ENCODE measurements at regions not wholly inside any gene's neighbourhood (a gene's known extent, or its start where the extent isn't known, plus 50 kb on each side); places are given as distances from the start of the nearest gene placed in this dataset.

- Histone ChIP-seq H3K4me1 (ENCODE audit: control insufficient read depth, extremely low read depth, insufficient read depth, low read length) (no peaks in the 10 kb centered on the region), H3K27me3 (ENCODE audit: control insufficient read depth, insufficient read depth, low read length) (no peaks in the 10 kb centered on the region), H2AFZ (ENCODE audit: low read length) (no peak overlapping the region), H3K79me2 (ENCODE audit: control insufficient read depth, insufficient read depth, low read length) (no peaks in the 10 kb centered on the region), H3K27ac (ENCODE audit: insufficient read depth, low read length) (no peak overlapping the region), H4K20me1 (ENCODE audit: control insufficient read depth, extremely low read depth, insufficient read depth, low read length) (no peaks in the 10 kb centered on the region), H3K9ac (ENCODE audit: insufficient read depth, low read length) (no peak overlapping the region), H3K4me3 (replicated peaks in 1 of 4; ENCODE audit: control extremely low read depth in 1 of 4, insufficient read depth in 1 of 4, low read depth in 3 of 4, low read length in 4 of 4) (no peak overlapping the region), H3K36me3 (ENCODE audit: control insufficient read depth, insufficient read depth, low read length) (no peaks in the 10 kb centered on the region), H3K9me3 (ENCODE audit: control insufficient read depth, insufficient read depth, low read depth, low read length) (no peaks in the 10 kb centered on the region), H3K4me2 (ENCODE audit: extremely low read depth, insufficient read depth, low read length) (no peak overlapping the region)
- DNase-seq (ENCODE audit: low read depth in 2 of 2): no peak
- TF ChIP-seq CTCF (conservative IDR thresholded peaks at IDR 0.05 in 1 of 2, IDR thresholded peaks at IDR 0.05 in 1 of 2; ENCODE audit: low read depth in 1 of 2, low read length in 2 of 2) (no peak), EZH2 (IDR thresholded peaks at IDR 0.05; ENCODE audit: low read length, missing control alignments) (no peak)
These were observed 208.4 kb downstream of the OMA1 start for GRCh38 chr1:58338081-58338480.

- Histone ChIP-seq H2AFZ (ENCODE audit: low read length) (no peak overlapping the region), H3K4me1 (ENCODE audit: control insufficient read depth, extremely low read depth, insufficient read depth, low read length) (no peaks in the 10 kb centered on the region), H3K9me3 (ENCODE audit: control insufficient read depth, insufficient read depth, low read depth, low read length) (no peaks in the 10 kb centered on the region), H3K27me3 (ENCODE audit: control insufficient read depth, insufficient read depth, low read length) (no peaks in the 10 kb centered on the region), H4K20me1 (ENCODE audit: control insufficient read depth, extremely low read depth, insufficient read depth, low read length) (no peaks in the 10 kb centered on the region), H3K36me3 (ENCODE audit: control insufficient read depth, insufficient read depth, low read length) (no peaks in the 10 kb centered on the region), H3K79me2 (ENCODE audit: control insufficient read depth, insufficient read depth, low read length) (no peaks in the 10 kb centered on the region), H3K4me2 (ENCODE audit: extremely low read depth, insufficient read depth, low read length) (no peak overlapping the region), H3K27ac (ENCODE audit: insufficient read depth, low read length) (no peak overlapping the region), H3K9ac (ENCODE audit: insufficient read depth, low read length) (no peak overlapping the region), H3K4me3 (replicated peaks in 1 of 4; ENCODE audit: control extremely low read depth in 1 of 4, insufficient read depth in 1 of 4, low read depth in 3 of 4, low read length in 4 of 4) (no peak overlapping the region)
- DNase-seq (ENCODE audit: low read depth in 2 of 2): no peak
- TF ChIP-seq CTCF (conservative IDR thresholded peaks at IDR 0.05 in 1 of 2, IDR thresholded peaks at IDR 0.05 in 1 of 2; ENCODE audit: low read depth in 1 of 2, low read length in 2 of 2) (no peak), EZH2 (IDR thresholded peaks at IDR 0.05; ENCODE audit: low read length, missing control alignments) (no peak)
These were observed 213.0 kb downstream of the OMA1 start for GRCh38 chr1:58333511-58333910.

- Histone ChIP-seq H3K9me3 (ENCODE audit: control insufficient read depth, insufficient read depth, low read depth, low read length) (no peaks in the 10 kb centered on the region), H3K4me2 (ENCODE audit: extremely low read depth, insufficient read depth, low read length) (no peak overlapping the region), H3K36me3 (ENCODE audit: control insufficient read depth, insufficient read depth, low read length) (no peaks in the 10 kb centered on the region), H3K4me3 (replicated peaks in 1 of 4; ENCODE audit: control extremely low read depth in 1 of 4, insufficient read depth in 1 of 4, low read depth in 3 of 4, low read length in 4 of 4) (no peak overlapping the region), H3K79me2 (ENCODE audit: control insufficient read depth, insufficient read depth, low read length) (no peaks in the 10 kb centered on the region), H3K27ac (ENCODE audit: insufficient read depth, low read length) (no peak overlapping the region), H4K20me1 (ENCODE audit: control insufficient read depth, extremely low read depth, insufficient read depth, low read length) (no peaks in the 10 kb centered on the region), H3K4me1 (ENCODE audit: control insufficient read depth, extremely low read depth, insufficient read depth, low read length) (no peaks in the 10 kb centered on the region), H2AFZ (ENCODE audit: low read length) (no peak overlapping the region), H3K9ac (ENCODE audit: insufficient read depth, low read length) (no peak overlapping the region), H3K27me3 (ENCODE audit: control insufficient read depth, insufficient read depth, low read length) (no peaks in the 10 kb centered on the region)
- TF ChIP-seq CTCF (conservative IDR thresholded peaks at IDR 0.05 in 1 of 2, IDR thresholded peaks at IDR 0.05 in 1 of 2; ENCODE audit: low read depth in 1 of 2, low read length in 2 of 2) (no peak), EZH2 (IDR thresholded peaks at IDR 0.05; ENCODE audit: low read length, missing control alignments) (no peak)
- DNase-seq (ENCODE audit: low read depth in 2 of 2): peak in 1 of 2 donors; percentile 41
These were observed 215.4 kb downstream of the OMA1 start for GRCh38 chr1:58331156-58331555.
